ENCODE measurements at regions not wholly inside any gene's neighbourhood (a gene's known extent, or its start where the extent isn't known, plus 50 kb on each side); places are given as distances from the start of the nearest gene placed in this dataset.

DNA sequence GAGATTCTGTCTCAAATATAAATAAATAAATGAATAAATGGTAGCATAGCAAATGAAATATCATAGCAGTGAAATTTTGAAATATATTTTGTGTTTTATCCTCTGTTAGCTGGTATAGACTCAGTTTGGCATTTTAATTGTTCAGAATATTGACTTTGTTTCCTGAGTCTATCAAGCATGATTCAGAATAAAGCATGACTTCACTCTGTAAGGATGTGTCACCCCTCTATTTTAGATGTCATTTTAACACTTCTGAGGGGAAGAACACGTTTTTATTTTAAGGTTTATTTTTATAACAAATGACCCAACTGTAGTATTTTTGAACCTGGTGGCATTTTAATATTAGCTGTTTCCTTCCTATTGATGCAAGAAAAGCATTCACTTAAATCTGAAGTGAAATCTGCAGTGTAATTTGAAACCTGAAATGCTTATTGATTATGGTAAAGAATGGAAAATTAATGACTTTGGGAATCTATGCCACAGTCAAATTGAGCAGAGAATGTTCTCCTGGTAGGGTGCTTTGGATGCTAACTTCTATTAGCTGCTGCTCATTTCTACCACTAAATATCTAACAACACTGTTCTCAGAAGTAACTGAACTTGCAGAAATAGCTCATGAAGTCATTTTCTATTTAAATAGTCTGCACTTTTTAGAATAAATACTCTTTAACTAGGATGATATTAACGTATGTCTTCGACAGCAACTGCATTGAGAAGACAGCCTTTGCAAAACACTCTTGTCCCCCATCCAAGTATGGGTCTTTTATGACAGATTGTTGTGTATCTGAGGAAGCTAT lies 114.2 kb downstream of the SOX4 start:
- no peak overlapping the region for H3K27ac Mint-ChIP-seq
- ChIA-PET CTCF (no interaction called here), POLR2A (no interaction called here)
- H3K4me3 Mint-ChIP-seq: no peak overlapping the region
- H3K27me3 Mint-ChIP-seq: peaks cover 6% of the 10 kb centered on the region
- intact Hi-C loops (cut with micrococcal nuclease): no loop called here
- no peaks in the 10 kb centered on the region for H3K36me3 Mint-ChIP-seq (ENCODE audit: low read depth)
- H3K9me3 Mint-ChIP-seq: no peaks in the 10 kb centered on the region
- no peak for DNase-seq
- no peaks in the 10 kb centered on the region for H3K4me1 Mint-ChIP-seq
- ATAC-seq (ENCODE audit: low read depth): no peak
- TF ChIP-seq CTCF (IDR thresholded peaks at IDR 0.05): no peak

DNA sequence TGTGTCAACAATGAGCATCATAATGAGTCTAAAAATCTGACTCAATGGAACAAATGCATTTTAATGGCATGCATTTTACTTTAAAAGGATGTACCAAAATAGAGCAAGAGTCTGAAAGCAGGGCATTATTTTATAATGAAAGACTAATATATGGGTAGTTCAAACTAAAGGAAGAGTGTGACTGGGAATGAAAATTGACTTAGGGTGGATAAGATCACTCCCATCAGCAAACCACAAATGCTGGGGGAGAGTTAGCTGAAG lies 114.7 kb downstream of the SOX4 start:
- ChIA-PET POLR2A (no interaction called here), CTCF (no interaction called here)
- Mint-ChIP-seq H3K36me3 (ENCODE audit: low read depth) (no peaks in the 10 kb centered on the region), H3K27ac (no peak overlapping the region), H3K4me1 (no peaks in the 10 kb centered on the region), H3K27me3 (peaks cover 6% of the 10 kb centered on the region), H3K9me3 (no peaks in the 10 kb centered on the region), H3K4me3 (no peak overlapping the region)
- no peak for TF ChIP-seq CTCF (IDR thresholded peaks at IDR 0.05)
- ATAC-seq (ENCODE audit: low read depth) (no peak), DNase-seq (no peak)
- intact Hi-C loops (cut with micrococcal nuclease): no loop called here

- no peaks in the 10 kb centered on the region for H3K4me1 Mint-ChIP-seq
- H3K4me3 Mint-ChIP-seq: no peak overlapping the region
- H3K27me3 Mint-ChIP-seq: peaks cover 9% of the 10 kb centered on the region
- TF ChIP-seq CTCF (IDR thresholded peaks at IDR 0.05): no peak
- ChIA-PET CTCF (no interaction called here), POLR2A (no interaction called here)
- no peak overlapping the region for H3K27ac Mint-ChIP-seq
- H3K9me3 Mint-ChIP-seq: no peaks in the 10 kb centered on the region
- intact Hi-C loops (cut with micrococcal nuclease): no loop called here
- H3K36me3 Mint-ChIP-seq (ENCODE audit: low read depth): no peaks in the 10 kb centered on the region
- no peak for DNase-seq
- no peak for ATAC-seq (ENCODE audit: low read depth)
Measured at GRCh38 chr6:21710216-21710615, 116.7 kb downstream of the SOX4 start.

DNA sequence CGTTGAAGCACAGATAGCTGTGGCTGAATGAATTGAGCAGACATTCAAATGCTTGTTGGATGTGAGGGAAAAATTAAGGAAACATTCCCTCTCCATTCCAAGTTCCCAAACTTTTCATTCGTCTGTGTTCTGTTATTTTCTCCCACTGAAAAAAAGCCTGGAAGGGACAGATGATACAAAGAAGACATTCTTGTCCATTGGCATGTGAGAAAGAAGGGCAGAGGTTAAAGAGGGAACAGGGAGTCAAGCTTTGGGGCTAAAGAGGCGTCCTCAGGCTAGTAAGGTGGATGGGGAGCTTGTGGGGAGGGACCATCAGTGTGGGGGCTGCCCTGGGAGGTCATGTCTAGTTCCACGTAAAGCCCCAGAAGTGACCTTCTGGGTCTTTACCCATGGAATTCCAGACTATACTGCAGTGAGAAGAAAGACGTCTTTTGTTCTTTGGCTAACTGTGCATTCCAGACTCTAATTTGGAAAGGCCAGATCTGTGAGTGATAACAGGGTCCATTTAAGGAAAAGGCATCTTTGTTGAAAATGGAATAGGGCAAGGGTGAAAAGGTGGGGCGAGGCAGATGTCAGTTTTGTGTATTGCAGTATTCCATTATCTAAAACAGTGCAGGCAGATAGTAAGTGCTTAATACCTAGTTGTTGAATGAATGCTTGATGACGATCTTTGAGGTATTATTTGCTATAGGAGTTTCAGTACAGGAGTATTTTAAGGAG lies 117.5 kb downstream of the SOX4 start:
- no peak for TF ChIP-seq CTCF (IDR thresholded peaks at IDR 0.05)
- POLR2A ChIA-PET: no interaction called here
- DNase-seq (no peak), ATAC-seq (ENCODE audit: low read depth) (no peak)
- Mint-ChIP-seq H3K27me3 (peaks cover 9% of the 10 kb centered on the region), H3K9me3 (no peaks in the 10 kb centered on the region), H3K4me1 (no peaks in the 10 kb centered on the region), H3K36me3 (ENCODE audit: low read depth) (no peaks in the 10 kb centered on the region), H3K4me3 (no peak overlapping the region), H3K27ac (no peak overlapping the region)
- CTCF ChIA-PET: no interaction called here
- intact Hi-C loops (cut with micrococcal nuclease): no loop called here

DNA sequence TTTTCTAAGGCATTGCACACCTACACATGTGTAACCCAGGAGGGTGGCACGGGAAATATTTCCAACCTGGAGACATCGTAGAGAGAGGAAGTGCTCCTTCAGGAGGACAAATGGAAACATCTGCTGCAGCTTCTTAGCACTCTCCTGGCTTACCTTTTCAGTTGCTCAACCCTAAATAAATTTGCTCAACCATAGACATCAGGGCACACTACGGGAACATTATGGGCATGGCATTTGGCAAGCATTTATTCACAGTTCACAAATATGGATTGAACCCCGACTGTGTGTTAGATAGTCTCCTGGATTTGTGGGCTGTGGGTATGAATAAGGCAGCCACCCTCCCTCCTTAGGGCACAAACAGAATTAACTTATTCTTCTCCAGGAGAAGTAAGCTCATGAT lies 118.7 kb downstream of the SOX4 start:
- H3K27me3 Mint-ChIP-seq: peaks cover 9% of the 10 kb centered on the region
- CTCF ChIA-PET: no interaction called here
- POLR2A ChIA-PET: no interaction called here
- no peak overlapping the region for H3K27ac Mint-ChIP-seq
- no peak for DNase-seq
- no peaks in the 10 kb centered on the region for H3K9me3 Mint-ChIP-seq
- no peak for ATAC-seq (ENCODE audit: low read depth)
- no peaks in the 10 kb centered on the region for H3K36me3 Mint-ChIP-seq (ENCODE audit: low read depth)
- no peak for TF ChIP-seq CTCF (IDR thresholded peaks at IDR 0.05)
- intact Hi-C loops (cut with micrococcal nuclease): no loop called here
- H3K4me1 Mint-ChIP-seq: no peaks in the 10 kb centered on the region
- no peak overlapping the region for H3K4me3 Mint-ChIP-seq

Measured in activated B cell treated with CpG ODN at 0.5 μM for 24 hours (primary cell).